DND-41 (cell line): ENCODE measurements at regions not wholly inside any gene's neighbourhood (a gene's known extent, or its start where the extent isn't known, plus 50 kb on each side); places are given as distances from the start of the nearest gene placed in this dataset.
A peak's percentile ranks its signal among the peaks of the same experiment; 100 is the strongest.

Source experiments
- ATAC-seq: fragments of 200-7000 bp; cut with Tn5 transposase; 3 replicates; pipeline ENCODE4 v1.9.1; 2021; ENCODE audit warnings: low read depth; ENCODE audit not compliant: insufficient read depth
- DNase-seq: peaks from one replicate; pipeline ENCODE4 v3.0.0-alpha.2; 2020
- H2AFZ ChIP-seq: 2 replicates; pipeline ENCODE4 v1.6.0; 2012; ENCODE audit warnings: low read depth, low read length
- H3K27ac ChIP-seq: 2 replicates; pipeline ENCODE4 v1.5.1; 2012; ENCODE audit warnings: low read length, inconsistent platforms
- H3K27me3 ChIP-seq: fragments of 200-600 bp; sonication (generic); 2 replicates; pipeline ENCODE4 v1.6.0; 2012; ENCODE audit warnings: low read length, mild to moderate bottlenecking, inconsistent platforms; ENCODE audit not compliant: insufficient read depth, poor library complexity
- H3K36me3 ChIP-seq: 2 replicates; pipeline ENCODE4 v1.5.1; 2012; ENCODE audit warnings: low read length, inconsistent platforms; ENCODE audit not compliant: insufficient read depth
- H3K4me1 ChIP-seq: 2 replicates; pipeline ENCODE4 v1.5.1; 2012; ENCODE audit warnings: mild to moderate bottlenecking, low read length; ENCODE audit not compliant: insufficient read depth
- H3K4me2 ChIP-seq: 2 replicates; pipeline ENCODE4 v1.6.0; 2012; ENCODE audit warnings: mild to moderate bottlenecking, moderate library complexity, low read length, inconsistent platforms; ENCODE audit not compliant: insufficient read depth
- H3K4me3 ChIP-seq, 2 experiments: fragments of 200-600 bp in 1 of 2; shearing (Covaris generic) in 1 of 2; 2 replicates each; pipeline ENCODE4 v1.5.1; 2012 to 2016; ENCODE audit warnings: inconsistent platforms in 2 of 2, low read length in 2 of 2, mild to moderate bottlenecking in 2 of 2, low read depth in 1 of 2, moderate library complexity in 1 of 2
- H3K79me2 ChIP-seq: 2 replicates; pipeline ENCODE4 v1.6.0; 2012; ENCODE audit warnings: low read length, inconsistent platforms; ENCODE audit not compliant: insufficient read depth
- H3K9ac ChIP-seq: 2 replicates; pipeline ENCODE4 v1.6.0; 2012; ENCODE audit warnings: low read depth, mild to moderate bottlenecking, inconsistent platforms, low read length, moderate library complexity
- H3K9me3 ChIP-seq: 2 replicates; pipeline ENCODE4 v1.5.1; 2012; ENCODE audit warnings: low read length, moderate library complexity, mild to moderate bottlenecking, inconsistent platforms; ENCODE audit not compliant: insufficient read depth, severe bottlenecking
- H4K20me1 ChIP-seq: 2 replicates; pipeline ENCODE4 v1.6.0; 2012; ENCODE audit warnings: low read length; ENCODE audit not compliant: insufficient read depth
- EZH2 ChIP-seq: IDR thresholded peaks from 3 replicates; pipeline ENCODE4 v1.6.1; 2012; ENCODE audit warnings: borderline replicate concordance, low read depth, mild to moderate bottlenecking, moderate library complexity, low read length, inconsistent platforms; ENCODE audit not compliant: severe bottlenecking
- TF ChIP-seq, protein P1 (sequence below): IDR thresholded peaks from 2 replicates; pipeline ENCODE4 v1.5.1; 2012; ENCODE audit warnings: borderline replicate concordance, low read length, moderate library complexity, mild to moderate bottlenecking; ENCODE audit not compliant: poor library complexity, severe bottlenecking; ENCODE audit errors: extremely low read depth

DNA sequence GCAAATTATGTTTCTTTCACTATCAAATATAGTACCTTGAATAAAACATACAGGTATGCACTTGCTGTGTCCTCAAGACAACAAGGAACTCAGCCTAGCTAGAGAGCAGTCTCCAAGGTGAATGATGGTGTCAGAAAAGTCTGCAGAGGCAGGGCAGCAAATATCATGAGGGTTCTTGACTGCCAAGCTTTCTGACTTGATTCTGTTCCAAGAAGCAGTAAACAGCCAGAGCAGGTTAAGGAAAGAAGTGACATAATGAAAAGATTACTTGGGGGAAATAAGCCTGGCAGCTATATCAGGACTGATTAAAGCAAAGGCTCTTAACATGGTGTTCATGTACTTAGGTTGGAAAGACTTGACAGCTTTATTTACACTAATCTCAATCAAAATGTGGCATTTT, 192.2 kb upstream of the GADL1 start:
- TF ChIP-seq, protein P1, sequence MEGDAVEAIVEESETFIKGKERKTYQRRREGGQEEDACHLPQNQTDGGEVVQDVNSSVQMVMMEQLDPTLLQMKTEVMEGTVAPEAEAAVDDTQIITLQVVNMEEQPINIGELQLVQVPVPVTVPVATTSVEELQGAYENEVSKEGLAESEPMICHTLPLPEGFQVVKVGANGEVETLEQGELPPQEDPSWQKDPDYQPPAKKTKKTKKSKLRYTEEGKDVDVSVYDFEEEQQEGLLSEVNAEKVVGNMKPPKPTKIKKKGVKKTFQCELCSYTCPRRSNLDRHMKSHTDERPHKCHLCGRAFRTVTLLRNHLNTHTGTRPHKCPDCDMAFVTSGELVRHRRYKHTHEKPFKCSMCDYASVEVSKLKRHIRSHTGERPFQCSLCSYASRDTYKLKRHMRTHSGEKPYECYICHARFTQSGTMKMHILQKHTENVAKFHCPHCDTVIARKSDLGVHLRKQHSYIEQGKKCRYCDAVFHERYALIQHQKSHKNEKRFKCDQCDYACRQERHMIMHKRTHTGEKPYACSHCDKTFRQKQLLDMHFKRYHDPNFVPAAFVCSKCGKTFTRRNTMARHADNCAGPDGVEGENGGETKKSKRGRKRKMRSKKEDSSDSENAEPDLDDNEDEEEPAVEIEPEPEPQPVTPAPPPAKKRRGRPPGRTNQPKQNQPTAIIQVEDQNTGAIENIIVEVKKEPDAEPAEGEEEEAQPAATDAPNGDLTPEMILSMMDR = no peak
- TF ChIP-seq EZH2 = no peak
- no peaks in the 10 kb centered on the region for H3K36me3 ChIP-seq
- no peak overlapping the region for H3K4me3 ChIP-seq
- H3K27ac ChIP-seq = no peak overlapping the region
- DNase-seq = no peak
- no peaks in the 10 kb centered on the region for H3K9me3 ChIP-seq
- H2AFZ ChIP-seq = no peak overlapping the region
- H3K9ac ChIP-seq = no peak overlapping the region
- no peak overlapping the region for H3K4me2 ChIP-seq
- no peaks in the 10 kb centered on the region for H3K27me3 ChIP-seq
- no peak for ATAC-seq
- no peaks in the 10 kb centered on the region for H3K4me1 ChIP-seq
- H4K20me1 ChIP-seq = no peaks in the 10 kb centered on the region
- no peaks in the 10 kb centered on the region for H3K79me2 ChIP-seq

DNA sequence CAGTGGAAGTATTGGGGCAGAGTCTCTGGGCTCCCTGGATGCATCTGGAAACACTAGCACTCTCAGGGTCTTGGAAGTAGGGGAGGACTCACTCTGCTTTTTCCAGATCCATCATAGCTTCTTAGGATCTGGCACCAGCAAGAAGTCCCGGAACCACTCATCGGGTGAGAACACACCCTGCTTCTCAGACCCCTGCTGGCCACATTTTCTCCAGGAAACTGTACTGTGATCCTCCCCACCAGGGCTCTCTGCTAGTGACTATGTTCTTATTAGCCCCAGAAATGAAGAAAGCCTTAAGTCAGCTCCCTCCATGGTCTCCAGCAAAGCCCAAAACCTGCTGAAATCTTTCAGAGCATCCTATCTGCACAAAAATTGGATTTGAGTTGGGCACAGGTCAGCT, 197.3 kb upstream of the GADL1 start:
- DNase-seq (no peak), ATAC-seq (no peak)
- TF ChIP-seq EZH2 = no peak
- TF ChIP-seq, protein P1 = peak; percentile 18
- no peaks in the 10 kb centered on the region for H3K36me3 ChIP-seq
- no peak overlapping the region for H3K9ac ChIP-seq
- no peak overlapping the region for H3K4me2 ChIP-seq
- H4K20me1 ChIP-seq = no peaks in the 10 kb centered on the region
- no peaks in the 10 kb centered on the region for H3K79me2 ChIP-seq
- H2AFZ ChIP-seq = no peak overlapping the region
- no peak overlapping the region for H3K4me3 ChIP-seq
- no peak overlapping the region for H3K27ac ChIP-seq
- H3K4me1 ChIP-seq = peaks cover 7% of the 10 kb centered on the region
- H3K27me3 ChIP-seq = no peaks in the 10 kb centered on the region
- no peaks in the 10 kb centered on the region for H3K9me3 ChIP-seq

DNA sequence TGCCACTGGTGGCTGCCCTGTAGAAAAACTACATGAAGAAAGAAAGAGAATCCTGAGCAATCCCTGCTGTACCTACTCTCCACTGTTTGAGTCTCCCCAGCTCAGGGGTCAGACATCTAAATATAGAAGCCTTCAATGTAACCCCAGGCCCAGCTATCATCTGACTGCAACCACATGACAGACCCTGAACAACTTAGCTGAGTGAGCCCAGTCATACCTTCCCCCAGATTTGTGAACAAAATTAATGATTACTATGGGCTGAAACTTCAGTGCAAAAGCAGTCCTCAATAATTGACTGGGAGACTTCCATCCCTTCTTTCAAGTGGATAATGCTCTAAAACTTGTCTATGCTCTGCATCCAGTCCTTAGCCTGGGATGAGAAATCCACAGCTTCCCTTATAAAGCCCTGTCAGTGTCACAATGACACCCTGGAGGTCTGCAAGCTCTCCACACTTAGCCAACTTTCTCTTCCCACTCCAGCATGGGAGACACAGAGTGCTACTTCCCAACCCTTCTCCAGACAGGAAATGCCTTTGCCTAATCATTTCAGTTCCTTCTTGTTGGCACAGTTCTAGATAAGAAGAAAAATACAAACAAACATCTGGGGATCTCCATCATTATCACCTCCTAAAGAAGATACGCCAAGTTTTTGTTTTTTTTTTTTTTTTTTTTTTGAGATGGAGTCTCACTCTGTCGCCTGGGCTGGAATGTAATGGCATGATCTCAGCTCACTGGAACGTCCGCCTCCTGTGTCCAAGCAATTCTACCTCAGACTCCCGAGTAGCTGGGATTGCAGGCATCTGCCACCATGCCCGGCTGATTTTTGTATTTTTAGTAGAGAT, 198.5 kb upstream of the GADL1 start:
- peaks cover 10% of the 10 kb centered on the region for H3K4me1 ChIP-seq
- H2AFZ ChIP-seq = no peak overlapping the region

More for the DNA sequence above, 198.5 kb upstream of the GADL1 start:
- Histone ChIP-seq H3K27ac (no peak overlapping the region), H3K9ac (no peak overlapping the region), H4K20me1 (no peaks in the 10 kb centered on the region), H3K4me2 (no peak overlapping the region), H3K4me3 (no peak overlapping the region), H3K27me3 (no peaks in the 10 kb centered on the region), H3K79me2 (no peaks in the 10 kb centered on the region), H3K36me3 (no peaks in the 10 kb centered on the region), H3K9me3 (no peaks in the 10 kb centered on the region)
- ATAC-seq (no peak), DNase-seq (no peak)
- TF ChIP-seq EZH2 = no peak
- TF ChIP-seq, protein P1 = no peak
